ENCODE measurements at regions not wholly inside any gene's neighbourhood (a gene's known extent, or its start where the extent isn't known, plus 50 kb on each side); places are given as distances from the start of the nearest gene placed in this dataset.

GRCh38 chr1:186750257-186750656 is 70.0 kb upstream of the PTGS2 start:
- WGBS: 92% methylated on average over 1 of the region's 1 CpG
- no peaks in the 10 kb centered on the region for H3K4me1 ChIP-seq (ENCODE audit: insufficient read depth)
- no peaks in the 10 kb centered on the region for H3K36me3 ChIP-seq (ENCODE audit: insufficient read depth)
- H3K27ac ChIP-seq (ENCODE audit: low read depth): peak overlapping the region; percentile 23
- DNase-seq (ENCODE audit: extremely low spot score): no peak
- no peak overlapping the region for H3K4me3 ChIP-seq (ENCODE audit: low read depth, low read length)

GRCh38 chr1:186749820-186750219 is 69.6 kb upstream of the PTGS2 start:
- no peak overlapping the region for H3K4me3 ChIP-seq (ENCODE audit: low read depth, low read length)
- 76% methylated on average over 3 of the region's 3 CpGs for WGBS
- no peaks in the 10 kb centered on the region for H3K36me3 ChIP-seq (ENCODE audit: insufficient read depth)
- DNase-seq (ENCODE audit: extremely low spot score): no peak
- no peak overlapping the region for H3K27ac ChIP-seq (ENCODE audit: low read depth)
- H3K4me1 ChIP-seq (ENCODE audit: insufficient read depth): no peaks in the 10 kb centered on the region

DNA sequence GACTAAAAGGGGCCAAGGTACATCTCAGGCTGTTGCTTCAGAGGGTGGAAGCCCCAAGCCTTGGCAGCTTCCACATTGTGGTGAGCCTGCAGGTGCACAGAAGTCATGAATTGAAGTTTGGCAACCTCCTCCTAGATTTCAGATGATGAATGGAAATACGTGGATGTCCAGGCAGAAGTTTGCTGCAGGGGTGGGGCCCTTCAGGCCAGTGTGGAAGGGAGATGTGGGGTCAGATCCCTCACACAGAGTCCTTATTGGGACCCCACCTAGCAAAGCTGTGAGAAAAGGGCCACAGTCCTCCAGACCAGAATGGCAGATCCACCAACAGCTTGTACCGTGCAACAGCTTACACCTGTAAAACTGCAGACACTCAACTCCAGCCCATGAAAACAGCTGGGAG is 67.4 kb upstream of the PTGS2 start:
- no peak overlapping the region for H3K27ac ChIP-seq (ENCODE audit: low read depth)
- no peaks in the 10 kb centered on the region for H3K36me3 ChIP-seq (ENCODE audit: insufficient read depth)
- no peak for DNase-seq (ENCODE audit: extremely low spot score)
- 96% methylated on average over 2 of the region's 2 CpGs for WGBS
- no peaks in the 10 kb centered on the region for H3K4me1 ChIP-seq (ENCODE audit: insufficient read depth)
- H3K4me3 ChIP-seq (ENCODE audit: low read depth, low read length): no peak overlapping the region

- Histone ChIP-seq H3K27ac (ENCODE audit: low read depth) (no peak overlapping the region), H3K36me3 (ENCODE audit: insufficient read depth) (no peaks in the 10 kb centered on the region), H3K4me1 (ENCODE audit: insufficient read depth) (no peaks in the 10 kb centered on the region), H3K4me3 (ENCODE audit: low read depth, low read length) (no peak overlapping the region)
- 64% methylated on average over 4 of the region's 4 CpGs for WGBS
- DNase-seq (ENCODE audit: extremely low spot score): no peak
Observed at GRCh38 chr1:186745531-186746146, 65.4 kb upstream of the PTGS2 start.

DNA sequence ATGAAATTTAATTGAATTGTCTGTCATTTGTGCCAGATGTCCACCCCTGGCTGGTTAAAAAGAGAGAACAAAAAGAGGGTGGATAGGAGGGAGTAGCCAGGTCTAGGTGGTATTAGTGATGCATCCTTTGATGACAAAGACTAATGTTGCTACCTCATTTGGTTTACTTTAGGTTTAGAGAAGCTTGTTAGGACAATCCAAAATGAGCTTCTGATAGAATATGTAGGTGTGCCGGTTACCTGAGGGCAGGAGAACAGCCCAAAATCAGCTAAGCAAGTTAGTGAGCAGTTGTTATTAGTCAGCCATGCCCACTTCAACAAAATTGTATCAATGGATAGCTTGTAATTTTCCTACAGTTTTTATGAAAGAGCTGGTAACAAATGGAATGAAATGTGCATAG is 61.4 kb upstream of the PTGS2 start:
- no peak overlapping the region for H3K4me3 ChIP-seq (ENCODE audit: low read depth, low read length)
- no peak for DNase-seq (ENCODE audit: extremely low spot score)
- 97% methylated on average over 1 of the region's 1 CpG for WGBS
- no peak overlapping the region for H3K27ac ChIP-seq (ENCODE audit: low read depth)
- no peaks in the 10 kb centered on the region for H3K4me1 ChIP-seq (ENCODE audit: insufficient read depth)
- no peaks in the 10 kb centered on the region for H3K36me3 ChIP-seq (ENCODE audit: insufficient read depth)

DNA sequence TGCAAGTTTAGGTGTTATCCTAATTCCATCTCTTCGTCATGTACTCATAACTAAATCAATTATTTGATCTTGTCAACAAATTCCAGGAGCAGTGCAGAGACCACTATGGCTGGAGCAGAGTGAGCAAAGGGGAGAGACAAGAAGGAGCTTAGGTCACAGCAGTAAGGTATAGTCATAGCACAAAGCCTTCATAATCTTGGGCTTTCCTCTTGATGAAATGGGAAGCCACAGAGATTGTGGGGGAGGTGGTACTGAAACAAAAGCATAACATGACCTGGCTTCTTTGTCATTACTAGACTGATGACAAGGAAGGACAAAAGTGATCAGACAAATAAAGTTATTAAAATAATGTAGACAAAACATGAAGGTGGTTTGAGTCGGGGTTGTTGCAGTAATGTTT is 60.1 kb upstream of the PTGS2 start:
- Histone ChIP-seq H3K4me3 (ENCODE audit: low read depth, low read length) (no peak overlapping the region), H3K4me1 (ENCODE audit: insufficient read depth) (no peaks in the 10 kb centered on the region), H3K36me3 (ENCODE audit: insufficient read depth) (no peaks in the 10 kb centered on the region), H3K27ac (ENCODE audit: low read depth) (no peak overlapping the region)
- WGBS: 94% methylated on average over 2 of the region's 2 CpGs
- DNase-seq (ENCODE audit: extremely low spot score): no peak

DNA sequence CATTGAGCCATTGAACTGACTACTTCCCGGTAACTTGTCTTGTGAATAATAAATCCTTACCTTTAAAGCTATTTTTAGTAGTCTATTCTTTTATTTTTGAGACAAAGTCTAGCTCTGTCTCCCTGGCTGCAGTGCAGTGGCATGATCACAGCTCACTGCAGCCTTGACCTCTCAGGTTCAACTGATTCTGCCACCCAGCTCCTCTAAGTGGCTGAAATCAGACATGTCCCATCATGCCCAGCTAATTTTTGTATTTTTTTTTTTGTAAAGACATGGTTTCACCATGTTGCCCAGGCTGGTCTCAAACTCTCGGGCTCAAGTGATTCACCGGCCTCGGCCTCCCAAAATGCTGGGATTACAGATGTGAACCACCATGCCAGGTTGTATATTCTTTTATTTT is 59.3 kb upstream of the PTGS2 start:
- Histone ChIP-seq H3K36me3 (ENCODE audit: insufficient read depth) (no peaks in the 10 kb centered on the region), H3K4me1 (ENCODE audit: insufficient read depth) (no peaks in the 10 kb centered on the region), H3K27ac (ENCODE audit: low read depth) (no peak overlapping the region), H3K4me3 (ENCODE audit: low read depth, low read length) (no peak overlapping the region)
- no peak for DNase-seq (ENCODE audit: extremely low spot score)
- 91% methylated on average over 4 of the region's 4 CpGs for WGBS

GRCh38 chr1:186738926-186739325 is 58.7 kb upstream of the PTGS2 start:
- no peaks in the 10 kb centered on the region for H3K36me3 ChIP-seq (ENCODE audit: insufficient read depth)
- H3K4me1 ChIP-seq (ENCODE audit: insufficient read depth): no peaks in the 10 kb centered on the region
- 72% methylated on average over 1 of the region's 1 CpG for WGBS
- no peak overlapping the region for H3K27ac ChIP-seq (ENCODE audit: low read depth)
- H3K4me3 ChIP-seq (ENCODE audit: low read depth, low read length): no peak overlapping the region
- DNase-seq (ENCODE audit: extremely low spot score): no peak

GRCh38 chr1:186736971-186737685 is 56.9 kb upstream of the PTGS2 start:
- Histone ChIP-seq H3K4me1 (ENCODE audit: insufficient read depth) (no peaks in the 10 kb centered on the region), H3K36me3 (ENCODE audit: insufficient read depth) (no peaks in the 10 kb centered on the region), H3K27ac (ENCODE audit: low read depth) (no peak overlapping the region), H3K4me3 (ENCODE audit: low read depth, low read length) (no peak overlapping the region)
- WGBS: 94% methylated on average over 4 of the region's 4 CpGs
- no peak for DNase-seq (ENCODE audit: extremely low spot score)

- Histone ChIP-seq H3K4me3 (ENCODE audit: low read depth, low read length) (no peak overlapping the region), H3K36me3 (ENCODE audit: insufficient read depth) (no peaks in the 10 kb centered on the region), H3K27ac (ENCODE audit: low read depth) (no peak overlapping the region), H3K4me1 (ENCODE audit: insufficient read depth) (no peaks in the 10 kb centered on the region)
- WGBS: 98% methylated on average over 1 of the region's 1 CpG
- no peak for DNase-seq (ENCODE audit: extremely low spot score)
Observed at GRCh38 chr1:186735463-186735862, 55.2 kb upstream of the PTGS2 start.

DNA sequence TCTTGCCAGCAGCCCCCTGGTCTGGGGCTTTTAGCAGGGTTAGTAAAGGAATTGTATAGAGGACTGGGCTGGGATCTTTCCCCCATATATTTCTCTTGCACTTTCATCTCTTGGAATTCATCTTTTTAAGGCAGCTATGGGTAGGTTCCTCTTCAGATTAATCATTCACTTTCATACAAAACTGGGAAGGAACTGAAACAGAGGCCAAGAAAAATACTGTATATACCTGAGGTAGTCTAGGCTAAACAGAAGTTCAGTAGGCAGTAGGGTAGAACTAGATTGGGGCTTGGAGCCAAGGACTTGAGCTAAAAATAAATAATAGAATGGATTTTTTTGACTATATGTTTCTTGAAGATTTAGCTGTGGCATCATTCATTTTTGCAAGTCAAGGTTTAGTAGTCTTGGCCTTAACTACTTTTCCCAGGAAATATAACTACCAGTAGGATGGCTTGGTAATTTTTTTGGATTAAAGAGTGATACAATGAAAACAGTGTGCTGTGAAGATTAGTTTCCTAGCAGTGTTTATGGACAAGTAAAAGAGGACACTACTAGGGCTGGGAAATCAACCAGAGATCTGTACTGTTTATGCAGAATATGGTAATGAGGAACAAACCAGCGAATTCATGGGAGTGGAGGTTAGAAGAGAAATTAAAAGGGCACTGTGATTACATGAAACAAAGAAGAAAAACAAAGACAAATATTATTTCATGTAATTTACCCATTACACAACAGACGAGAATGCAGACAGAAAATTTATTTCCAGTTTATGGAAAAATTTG is 50.9 kb upstream of the PTGS2 start:
- Histone ChIP-seq H3K4me3 (ENCODE audit: low read depth, low read length) (no peak overlapping the region), H3K36me3 (ENCODE audit: insufficient read depth) (no peaks in the 10 kb centered on the region), H3K4me1 (ENCODE audit: insufficient read depth) (no peaks in the 10 kb centered on the region), H3K27ac (ENCODE audit: low read depth) (no peak overlapping the region)
- no peak for DNase-seq (ENCODE audit: extremely low spot score)
- WGBS: 77% methylated on average over 2 of the region's 2 CpGs

Measured in urinary bladder (tissue), 3 donors.